ENCODE measurements at regions not wholly inside any gene's neighbourhood (a gene's known extent, or its start where the extent isn't known, plus 50 kb on each side); places are given as distances from the start of the nearest gene placed in this dataset.

DNA sequence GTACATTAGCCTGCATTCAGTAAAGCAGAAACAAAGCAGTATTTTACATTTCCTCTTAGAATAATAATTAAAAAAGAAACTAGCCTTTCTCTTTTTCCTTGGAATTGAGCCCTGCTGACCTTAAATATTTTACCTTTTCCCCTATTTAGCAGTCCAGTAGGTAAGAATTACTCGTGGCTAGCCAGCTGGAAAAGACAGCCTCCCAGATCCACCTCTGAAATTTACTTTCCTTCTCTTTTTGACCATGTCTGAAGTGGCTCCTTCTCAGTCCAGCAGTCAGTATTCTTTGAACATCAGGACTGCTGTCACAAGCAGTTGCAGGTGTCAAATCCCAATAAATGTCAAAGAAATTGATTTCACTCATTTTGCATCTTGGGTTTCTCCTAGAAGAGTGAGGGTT is 311.5 kb upstream of the DCBLD2 start:
- no peak for DNase-seq (ENCODE audit: low spot score)
- ChIA-PET CTCF (no interaction called here), POLR2A (ENCODE audit: low non-redundant PET) (no interaction called here)

DNA sequence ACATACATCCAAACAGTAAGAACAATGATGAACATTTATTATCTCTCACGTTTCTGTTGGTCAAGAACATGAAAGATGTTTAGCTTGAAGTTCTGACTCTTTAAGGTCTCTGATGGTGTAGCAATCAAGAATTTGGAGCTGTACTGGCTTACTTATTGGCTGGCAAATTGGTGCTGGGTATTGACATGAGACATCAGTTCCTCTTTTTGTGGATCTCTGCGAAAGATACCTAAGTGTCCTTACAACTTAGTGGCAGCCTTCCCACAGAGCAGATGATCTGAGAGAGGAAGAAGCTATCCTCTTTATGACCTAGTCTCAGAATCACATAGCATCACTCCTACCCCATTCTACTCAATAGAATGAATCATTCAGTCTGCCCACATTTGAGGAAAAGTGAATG is 309.8 kb upstream of the DCBLD2 start:
- ChIA-PET POLR2A (ENCODE audit: low non-redundant PET) (no interaction called here), CTCF (no interaction called here)
- no peak overlapping the region for H3K27ac ChIP-seq
- DNase-seq (ENCODE audit: low spot score), result no peak
- TF ChIP-seq, protein P1, sequence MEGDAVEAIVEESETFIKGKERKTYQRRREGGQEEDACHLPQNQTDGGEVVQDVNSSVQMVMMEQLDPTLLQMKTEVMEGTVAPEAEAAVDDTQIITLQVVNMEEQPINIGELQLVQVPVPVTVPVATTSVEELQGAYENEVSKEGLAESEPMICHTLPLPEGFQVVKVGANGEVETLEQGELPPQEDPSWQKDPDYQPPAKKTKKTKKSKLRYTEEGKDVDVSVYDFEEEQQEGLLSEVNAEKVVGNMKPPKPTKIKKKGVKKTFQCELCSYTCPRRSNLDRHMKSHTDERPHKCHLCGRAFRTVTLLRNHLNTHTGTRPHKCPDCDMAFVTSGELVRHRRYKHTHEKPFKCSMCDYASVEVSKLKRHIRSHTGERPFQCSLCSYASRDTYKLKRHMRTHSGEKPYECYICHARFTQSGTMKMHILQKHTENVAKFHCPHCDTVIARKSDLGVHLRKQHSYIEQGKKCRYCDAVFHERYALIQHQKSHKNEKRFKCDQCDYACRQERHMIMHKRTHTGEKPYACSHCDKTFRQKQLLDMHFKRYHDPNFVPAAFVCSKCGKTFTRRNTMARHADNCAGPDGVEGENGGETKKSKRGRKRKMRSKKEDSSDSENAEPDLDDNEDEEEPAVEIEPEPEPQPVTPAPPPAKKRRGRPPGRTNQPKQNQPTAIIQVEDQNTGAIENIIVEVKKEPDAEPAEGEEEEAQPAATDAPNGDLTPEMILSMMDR (conservative IDR thresholded peaks at IDR 0.05; ENCODE audit: low read depth), result no peak

More for the DNA sequence above, 311.5 kb upstream of the DCBLD2 start:
- TF ChIP-seq, protein P1 (conservative IDR thresholded peaks at IDR 0.05; ENCODE audit: low read depth), result no peak
- H3K27ac ChIP-seq, result no peak overlapping the region

DNA sequence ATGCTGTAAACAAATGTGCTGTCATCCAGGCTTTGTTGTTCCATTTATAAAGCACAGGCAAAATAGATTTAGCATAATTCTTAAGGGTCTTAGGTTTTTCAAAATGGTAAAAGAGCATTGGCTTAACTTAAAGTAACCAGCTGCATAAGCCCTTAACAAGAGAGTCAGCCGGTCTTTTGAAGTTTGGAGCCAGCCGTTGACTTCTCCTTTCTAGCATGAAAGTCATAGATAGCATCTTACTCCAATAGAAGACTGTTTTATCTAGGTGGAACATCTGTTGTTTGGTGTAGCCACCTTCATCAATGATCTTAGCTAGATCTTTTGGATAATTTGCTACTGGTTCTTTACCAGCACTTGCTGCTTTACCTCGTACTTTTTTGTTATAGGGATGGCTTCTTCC is 297.5 kb upstream of the DCBLD2 start:
- POLR2A ChIA-PET (ENCODE audit: low non-redundant PET), result no interaction called here
- no peak overlapping the region for H3K27ac ChIP-seq
- CTCF ChIA-PET, result interaction anchor here (0.7 kb wide), 1 partner anchor 15 kb away, joined by 4 read pairs; no protein-coding TSS in a partner anchor
- TF ChIP-seq, protein P1 (conservative IDR thresholded peaks at IDR 0.05; ENCODE audit: low read depth), result no peak
- DNase-seq (ENCODE audit: low spot score), result no peak

GRCh38 chr3:99191186-99191585 is 289.7 kb upstream of the DCBLD2 start:
- ChIA-PET POLR2A (ENCODE audit: low non-redundant PET) (no interaction called here), CTCF (interaction anchor here (0.6 kb wide), 1 partner anchor 187 kb away, joined by 3 read pairs; no protein-coding TSS in a partner anchor)
- no peak overlapping the region for H3K27ac ChIP-seq
- no peak for DNase-seq (ENCODE audit: low spot score)
- TF ChIP-seq, protein P1 (conservative IDR thresholded peaks at IDR 0.05; ENCODE audit: low read depth), result no peak

- TF ChIP-seq, protein P1 (conservative IDR thresholded peaks at IDR 0.05; ENCODE audit: low read depth), result no peak
- ChIA-PET CTCF (no interaction called here), POLR2A (ENCODE audit: low non-redundant PET) (no interaction called here)
- DNase-seq (ENCODE audit: low spot score), result no peak
- H3K27ac ChIP-seq, result no peak overlapping the region
Observed at GRCh38 chr3:99188936-99189335, 287.4 kb upstream of the DCBLD2 start.

- TF ChIP-seq, protein P1 (conservative IDR thresholded peaks at IDR 0.05; ENCODE audit: low read depth), result no peak
- ChIA-PET POLR2A (ENCODE audit: low non-redundant PET) (no interaction called here), CTCF (interaction anchor here (0.6 to 1.6 kb wide), 2 partner anchors 13 to 865 kb away, joined by 4 to 6 read pairs; no protein-coding TSS in a partner anchor)
- no peak overlapping the region for H3K27ac ChIP-seq
- DNase-seq (ENCODE audit: low spot score), result no peak
Observed at GRCh38 chr3:99186016-99186415, 284.5 kb upstream of the DCBLD2 start.

Measured in RWPE1 (cell line).